Retinal pigment epithelial cell (primary cell): ENCODE measurements at regions not wholly inside any gene's neighbourhood (a gene's known extent, or its start where the extent isn't known, plus 50 kb on each side); places are given as distances from the start of the nearest gene placed in this dataset.

Experiments used
- DNase-seq: peaks from one replicate; pipeline ENCODE4 v3.0.0-alpha.2; 2010; ENCODE audit warnings: low read depth
- H3K4me3 ChIP-seq: 2 replicates; pipeline ENCODE4 v1.5.1; 2011; ENCODE audit warnings: mild to moderate bottlenecking, low read length, control low read depth, moderate library complexity
- CTCF ChIP-seq: conservative IDR thresholded peaks from 2 replicates; pipeline ENCODE4 v1.5.1; 2011; ENCODE audit warnings: low read depth, low read length, control low read depth, inconsistent platforms

- no peak for TF ChIP-seq CTCF
- no peak for DNase-seq
- no peak overlapping the region for H3K4me3 ChIP-seq
Observed at GRCh38 chr4:126445596-126445995, 1130.8 kb downstream of the FAT4 start.

DNA sequence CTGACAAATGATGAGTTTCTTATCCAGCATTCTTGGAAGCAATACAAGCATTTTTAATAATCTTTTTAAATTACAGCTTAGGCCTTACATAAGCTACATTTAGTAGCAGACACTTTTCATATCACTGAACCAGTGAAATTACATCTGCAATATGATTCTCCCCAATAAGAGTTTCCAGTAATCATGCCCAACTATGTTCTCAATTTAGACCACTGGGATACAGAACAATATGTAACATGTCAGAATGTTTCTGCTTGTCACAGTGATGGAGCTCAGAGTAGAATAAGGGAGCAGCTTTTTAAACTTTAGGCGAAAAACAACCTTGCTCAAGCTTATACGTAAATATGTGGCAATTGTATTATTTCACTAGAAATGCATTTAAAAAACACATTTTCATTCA, 1132.2 kb downstream of the FAT4 start:
- TF ChIP-seq CTCF = no peak
- no peak overlapping the region for H3K4me3 ChIP-seq
- no peak for DNase-seq

- H3K4me3 ChIP-seq = no peak overlapping the region
- no peak for TF ChIP-seq CTCF
- no peak for DNase-seq
Observed at GRCh38 chr4:126448086-126448845, 1133.5 kb downstream of the FAT4 start.

DNA sequence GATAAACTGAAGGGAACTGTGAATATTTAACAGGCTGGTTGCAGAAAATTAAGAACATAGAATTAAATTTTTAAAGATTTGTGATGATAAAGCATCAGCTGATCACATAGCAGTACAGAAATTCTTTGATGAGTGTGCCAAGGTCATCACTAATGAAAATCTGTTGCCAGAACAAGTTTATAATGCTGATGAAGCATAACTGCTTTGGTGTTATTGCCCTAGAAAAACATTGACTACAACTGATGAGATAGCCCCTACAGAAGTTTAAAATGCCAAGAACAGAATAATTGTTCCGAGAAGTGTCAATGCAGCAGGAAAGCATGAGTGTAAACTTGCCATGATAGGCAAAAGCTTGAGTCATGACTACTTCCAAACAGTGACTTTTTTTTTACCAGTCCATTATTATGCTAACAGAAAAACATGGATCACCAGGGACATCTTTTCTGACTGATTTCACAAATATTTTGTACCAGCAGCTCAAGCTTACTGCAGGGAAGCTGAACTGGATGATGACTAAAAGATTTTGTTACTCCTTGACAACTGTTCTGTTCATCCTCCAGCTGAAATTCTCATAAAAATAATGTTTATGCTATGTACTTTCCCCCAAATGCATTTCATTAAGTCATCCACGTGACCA, 1136.6 kb downstream of the FAT4 start:
- DNase-seq = no peak
- no peak for TF ChIP-seq CTCF
- H3K4me3 ChIP-seq = no peak overlapping the region

GRCh38 chr4:126455865-126456264, 1141.1 kb downstream of the FAT4 start:
- no peak for DNase-seq
- H3K4me3 ChIP-seq = no peak overlapping the region
- no peak for TF ChIP-seq CTCF

GRCh38 chr4:126458993-126459392, 1144.2 kb downstream of the FAT4 start:
- no peak for DNase-seq
- no peak overlapping the region for H3K4me3 ChIP-seq
- no peak for TF ChIP-seq CTCF

DNA sequence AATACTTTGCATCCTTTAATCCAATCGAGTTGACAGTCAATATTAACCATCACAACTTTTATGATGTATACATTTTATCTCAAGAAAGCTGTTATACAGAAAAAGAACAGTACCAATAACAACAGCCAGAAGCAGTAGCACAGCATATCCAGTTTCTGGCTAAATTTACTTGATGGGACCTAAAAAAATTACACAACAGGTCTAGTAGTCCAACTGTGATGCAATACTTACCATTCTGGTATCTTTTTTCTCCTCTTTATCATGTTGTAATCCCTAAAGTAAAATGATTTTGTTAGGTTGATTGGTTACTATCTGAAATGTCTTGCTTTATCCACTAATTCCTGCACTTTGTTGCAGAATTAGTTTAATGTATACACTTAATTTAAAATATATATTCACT, 1150.6 kb downstream of the FAT4 start:
- DNase-seq = no peak
- H3K4me3 ChIP-seq = no peak overlapping the region
- TF ChIP-seq CTCF = no peak
